ENCODE measurements at regions not wholly inside any gene's neighbourhood (a gene's known extent, or its start where the extent isn't known, plus 50 kb on each side); places are given as distances from the start of the nearest gene placed in this dataset.

GRCh38 chr6:132133736-132134445 is 182.7 kb upstream of the CCN2 start:
- TF ChIP-seq CTCF (IDR thresholded peaks at IDR 0.05) = no peak
- peaks cover 20% of the 10 kb centered on the region for H3K4me1 ChIP-seq
- intact Hi-C loops (cut with DNase I) = no loop called here
- H3K9me3 ChIP-seq = no peaks in the 10 kb centered on the region
- H3K4me3 ChIP-seq = no peak overlapping the region
- H3K36me3 ChIP-seq = no peaks in the 10 kb centered on the region
- ATAC-seq = no peak
- H3K27ac ChIP-seq = no peak overlapping the region
- no peak for DNase-seq
- H3K27me3 ChIP-seq = no peaks in the 10 kb centered on the region

- Histone ChIP-seq H3K4me3 (no peak overlapping the region), H3K9me3 (no peaks in the 10 kb centered on the region), H3K4me1 (peaks cover 20% of the 10 kb centered on the region), H3K27me3 (no peaks in the 10 kb centered on the region), H3K27ac (no peak overlapping the region), H3K36me3 (no peaks in the 10 kb centered on the region)
- DNase-seq (no peak), ATAC-seq (no peak)
- intact Hi-C loops (cut with DNase I) = no loop called here
- no peak for TF ChIP-seq CTCF (IDR thresholded peaks at IDR 0.05)
These were observed 181.9 kb upstream of the CCN2 start for GRCh38 chr6:132132924-132133639.

- H3K4me3 ChIP-seq = no peak overlapping the region
- DNase-seq (no peak), ATAC-seq (no peak)
- TF ChIP-seq CTCF (IDR thresholded peaks at IDR 0.05) = no peak
- H3K9me3 ChIP-seq = no peaks in the 10 kb centered on the region
- H3K27me3 ChIP-seq = no peaks in the 10 kb centered on the region
- no peaks in the 10 kb centered on the region for H3K36me3 ChIP-seq
- H3K27ac ChIP-seq = no peak overlapping the region
- intact Hi-C loops (cut with DNase I) = no loop called here
- H3K4me1 ChIP-seq = peaks cover 20% of the 10 kb centered on the region
These were observed 181.2 kb upstream of the CCN2 start for GRCh38 chr6:132132422-132132821.

- intact Hi-C loops (cut with DNase I) = no loop called here
- TF ChIP-seq CTCF (IDR thresholded peaks at IDR 0.05) = no peak
- no peak for DNase-seq
These were observed 180.6 kb upstream of the CCN2 start for GRCh38 chr6:132131758-132132157.

GRCh38 chr6:132131351-132131750 is 180.2 kb upstream of the CCN2 start:
- Histone ChIP-seq H3K9me3 (no peaks in the 10 kb centered on the region), H3K4me1 (peaks cover 20% of the 10 kb centered on the region), H3K27me3 (no peaks in the 10 kb centered on the region), H3K36me3 (no peaks in the 10 kb centered on the region), H3K27ac (peak overlapping the region; percentile 70), H3K4me3 (no peak overlapping the region)
- DNase-seq (no peak), ATAC-seq (no peak)
- intact Hi-C loops (cut with DNase I) = no loop called here
- TF ChIP-seq CTCF (IDR thresholded peaks at IDR 0.05) = no peak

More at GRCh38 chr6:132131758-132132157, 180.6 kb upstream of the CCN2 start:
- Histone ChIP-seq H3K9me3 (no peaks in the 10 kb centered on the region), H3K27me3 (no peaks in the 10 kb centered on the region), H3K27ac (peak overlapping the region; percentile 70), H3K4me1 (peaks cover 20% of the 10 kb centered on the region), H3K4me3 (no peak overlapping the region), H3K36me3 (no peaks in the 10 kb centered on the region)
- peak; percentile 59 for ATAC-seq
